ENCODE measurements at regions not wholly inside any gene's neighbourhood (a gene's known extent, or its start where the extent isn't known, plus 50 kb on each side); places are given as distances from the start of the nearest gene placed in this dataset.

DNA sequence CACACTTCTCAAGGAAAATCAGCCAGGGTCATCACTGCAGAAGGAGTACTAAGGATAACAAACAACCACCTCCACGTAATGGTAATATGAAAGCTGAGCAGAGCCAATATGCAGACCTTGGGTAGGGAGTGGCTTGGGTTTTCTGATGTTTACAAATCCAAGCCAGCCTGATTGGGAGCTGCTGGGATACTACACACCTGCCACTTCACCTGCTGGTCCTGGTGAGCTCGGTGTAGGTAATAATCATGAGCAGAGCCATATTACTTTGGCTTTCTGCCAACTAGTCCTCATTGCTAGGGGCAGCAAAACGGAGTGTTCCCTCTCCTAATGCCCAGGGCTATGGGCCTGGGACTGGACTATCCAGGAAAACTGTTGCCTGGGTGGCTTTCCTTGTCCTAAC lies 433.5 kb upstream of the PPP2R3A start:
- no peaks in the 10 kb centered on the region for H3K27me3 ChIP-seq
- ATAC-seq (ENCODE audit: low FRiP score in 2 of 2) (no peak), DNase-seq (no peak)
- no peaks in the 10 kb centered on the region for H3K36me3 ChIP-seq
- H3K4me3 ChIP-seq = no peak overlapping the region
- no peaks in the 10 kb centered on the region for H3K9me3 ChIP-seq
- TF ChIP-seq POLR2A (IDR thresholded peaks at IDR 0.05) (no peak), EP300 (IDR thresholded peaks at IDR 0.05) (no peak), POLR2AphosphoS5 (IDR thresholded peaks at IDR 0.05) (no peak)
- TF ChIP-seq, protein P1, sequence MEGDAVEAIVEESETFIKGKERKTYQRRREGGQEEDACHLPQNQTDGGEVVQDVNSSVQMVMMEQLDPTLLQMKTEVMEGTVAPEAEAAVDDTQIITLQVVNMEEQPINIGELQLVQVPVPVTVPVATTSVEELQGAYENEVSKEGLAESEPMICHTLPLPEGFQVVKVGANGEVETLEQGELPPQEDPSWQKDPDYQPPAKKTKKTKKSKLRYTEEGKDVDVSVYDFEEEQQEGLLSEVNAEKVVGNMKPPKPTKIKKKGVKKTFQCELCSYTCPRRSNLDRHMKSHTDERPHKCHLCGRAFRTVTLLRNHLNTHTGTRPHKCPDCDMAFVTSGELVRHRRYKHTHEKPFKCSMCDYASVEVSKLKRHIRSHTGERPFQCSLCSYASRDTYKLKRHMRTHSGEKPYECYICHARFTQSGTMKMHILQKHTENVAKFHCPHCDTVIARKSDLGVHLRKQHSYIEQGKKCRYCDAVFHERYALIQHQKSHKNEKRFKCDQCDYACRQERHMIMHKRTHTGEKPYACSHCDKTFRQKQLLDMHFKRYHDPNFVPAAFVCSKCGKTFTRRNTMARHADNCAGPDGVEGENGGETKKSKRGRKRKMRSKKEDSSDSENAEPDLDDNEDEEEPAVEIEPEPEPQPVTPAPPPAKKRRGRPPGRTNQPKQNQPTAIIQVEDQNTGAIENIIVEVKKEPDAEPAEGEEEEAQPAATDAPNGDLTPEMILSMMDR (IDR thresholded peaks at IDR 0.05) = no peak
- no peaks in the 10 kb centered on the region for H3K4me1 ChIP-seq
- no peak overlapping the region for H3K27ac ChIP-seq
- 44 to 64% methylated on average over 3 of the region's 3 CpGs for WGBS, 2 donors

DNA sequence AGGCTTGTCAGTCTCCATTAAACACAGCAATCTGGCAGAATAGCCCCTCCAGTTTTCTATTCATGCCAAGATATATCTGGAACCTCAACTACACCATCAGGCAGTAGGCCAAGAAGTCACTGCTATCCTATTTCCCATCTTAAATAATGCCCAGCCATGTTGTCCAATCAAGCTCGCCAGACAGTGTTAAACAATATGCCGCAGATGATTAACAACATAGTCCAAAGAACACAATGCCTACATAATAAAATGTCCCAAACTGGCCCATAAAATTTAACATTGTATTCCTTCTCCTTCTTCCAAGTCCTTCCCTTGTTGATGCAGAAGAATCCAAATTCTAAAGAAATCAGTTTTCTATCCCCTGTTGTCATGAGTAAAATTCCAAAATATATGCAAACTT lies 427.4 kb upstream of the PPP2R3A start:
- ATAC-seq (ENCODE audit: low FRiP score in 2 of 2) (no peak), DNase-seq (no peak)
- WGBS, 2 donors = 72 to 84% methylated on average over 2 of the region's 2 CpGs

DNA sequence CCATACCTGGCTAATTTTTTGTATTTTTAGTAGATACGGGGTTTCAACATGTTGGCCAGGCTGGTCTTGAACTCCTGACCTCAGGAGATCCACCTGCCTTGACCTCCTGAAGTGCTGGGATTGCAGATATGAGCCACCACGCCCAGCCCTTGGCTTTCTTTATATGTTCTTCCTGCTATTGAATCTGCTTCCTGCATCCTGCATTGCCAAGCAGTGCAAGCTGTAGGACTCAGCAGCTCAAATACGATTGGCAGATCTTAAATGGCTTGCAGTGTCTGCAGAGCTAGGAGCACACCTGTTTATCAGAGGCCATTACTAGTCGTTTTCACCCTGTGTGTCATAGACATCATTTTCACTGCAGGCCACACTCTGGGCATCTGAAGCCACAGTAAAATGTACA lies 426.2 kb upstream of the PPP2R3A start:
- no peak overlapping the region for H3K27ac ChIP-seq
- WGBS, 2 donors = 49 to 58% methylated on average over 4 of the region's 4 CpGs
- DNase-seq (no peak), ATAC-seq (ENCODE audit: low FRiP score in 2 of 2) (no peak)
- no peak overlapping the region for H3K4me3 ChIP-seq
- TF ChIP-seq POLR2AphosphoS5 (IDR thresholded peaks at IDR 0.05) = no peak
- TF ChIP-seq EP300 (IDR thresholded peaks at IDR 0.05) = no peak
- TF ChIP-seq POLR2A (IDR thresholded peaks at IDR 0.05) = no peak
- TF ChIP-seq, protein P1 (IDR thresholded peaks at IDR 0.05) = no peak
- no peaks in the 10 kb centered on the region for H3K4me1 ChIP-seq
- H3K9me3 ChIP-seq = no peaks in the 10 kb centered on the region
- no peaks in the 10 kb centered on the region for H3K27me3 ChIP-seq
- H3K36me3 ChIP-seq = no peaks in the 10 kb centered on the region

More for the DNA sequence above, 427.4 kb upstream of the PPP2R3A start:
- Histone ChIP-seq H3K36me3 (no peaks in the 10 kb centered on the region), H3K9me3 (no peaks in the 10 kb centered on the region), H3K4me1 (no peaks in the 10 kb centered on the region), H3K27me3 (no peaks in the 10 kb centered on the region), H3K4me3 (no peak overlapping the region), H3K27ac (no peak overlapping the region)
- TF ChIP-seq POLR2A (IDR thresholded peaks at IDR 0.05) = no peak
- no peak for TF ChIP-seq POLR2AphosphoS5 (IDR thresholded peaks at IDR 0.05)
- TF ChIP-seq, protein P1 (IDR thresholded peaks at IDR 0.05) = no peak
- TF ChIP-seq EP300 (IDR thresholded peaks at IDR 0.05) = no peak

DNA sequence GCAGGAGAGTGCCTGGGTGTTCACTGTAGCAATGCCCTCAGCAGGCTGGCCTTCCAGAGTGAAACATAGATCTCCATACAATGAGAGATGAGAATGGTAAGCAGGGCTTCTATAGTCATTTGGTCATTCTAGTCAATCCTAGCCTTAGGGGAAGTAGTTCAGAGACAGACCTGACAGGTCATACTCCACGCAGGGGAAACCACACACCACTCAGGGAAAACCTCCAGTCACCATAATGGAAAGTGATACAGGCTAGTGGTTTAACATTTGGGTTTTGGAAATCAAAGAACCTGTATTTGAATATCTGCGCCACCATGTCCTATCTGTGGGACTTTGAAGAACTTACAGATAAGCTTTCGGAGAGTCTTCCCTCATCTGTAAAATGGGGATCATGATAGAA lies 425.7 kb upstream of the PPP2R3A start:
- Histone ChIP-seq H3K36me3 (no peaks in the 10 kb centered on the region), H3K9me3 (no peaks in the 10 kb centered on the region), H3K4me1 (no peaks in the 10 kb centered on the region), H3K4me3 (no peak overlapping the region), H3K27me3 (no peaks in the 10 kb centered on the region), H3K27ac (no peak overlapping the region)
- TF ChIP-seq POLR2A (IDR thresholded peaks at IDR 0.05) (no peak), POLR2AphosphoS5 (IDR thresholded peaks at IDR 0.05) (no peak), EP300 (IDR thresholded peaks at IDR 0.05) (no peak)
- TF ChIP-seq, protein P1 (IDR thresholded peaks at IDR 0.05) = no peak
- no peak for DNase-seq
- WGBS, 2 donors = 80 to 85% methylated on average over 3 of the region's 3 CpGs
- no peak for ATAC-seq (ENCODE audit: low FRiP score in 2 of 2)

DNA sequence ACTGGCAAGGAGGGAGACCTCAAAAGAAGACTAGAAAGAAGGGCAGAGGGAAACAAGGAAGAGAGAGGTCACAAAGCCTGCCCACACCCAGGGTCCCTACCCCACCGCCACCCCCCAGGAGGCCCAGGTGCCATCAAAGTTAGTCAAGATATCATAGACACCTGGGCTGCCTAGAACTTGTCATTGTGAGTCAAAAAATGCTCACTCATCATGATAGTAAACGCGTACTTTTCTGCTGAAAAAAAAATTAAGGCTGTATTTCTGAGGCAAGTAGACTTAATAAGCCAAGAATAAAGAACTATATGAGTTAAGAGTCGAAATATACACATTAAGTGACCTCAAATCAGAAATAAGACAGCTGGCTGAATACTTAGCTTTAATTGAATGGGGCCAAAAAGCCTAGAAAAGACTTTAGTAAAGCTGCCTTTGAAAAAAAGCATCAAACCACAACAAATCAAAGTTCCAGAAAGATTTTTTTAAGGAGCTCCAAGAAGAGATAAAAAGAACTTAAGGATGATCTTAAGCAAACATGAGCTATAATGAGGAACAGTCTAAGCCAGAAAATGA lies 415.5 kb upstream of the PPP2R3A start:
- DNase-seq = no peak
- no peak for ATAC-seq (ENCODE audit: low FRiP score in 2 of 2)
- no peaks in the 10 kb centered on the region for H3K9me3 ChIP-seq
- no peaks in the 10 kb centered on the region for H3K27me3 ChIP-seq
- no peaks in the 10 kb centered on the region for H3K36me3 ChIP-seq
- no peak for TF ChIP-seq EP300 (IDR thresholded peaks at IDR 0.05)
- TF ChIP-seq POLR2AphosphoS5 (IDR thresholded peaks at IDR 0.05) = no peak
- TF ChIP-seq, protein P1 (IDR thresholded peaks at IDR 0.05) = no peak
- TF ChIP-seq POLR2A (IDR thresholded peaks at IDR 0.05) = no peak
- H3K4me1 ChIP-seq = no peaks in the 10 kb centered on the region
- no peak overlapping the region for H3K4me3 ChIP-seq
- H3K27ac ChIP-seq = no peak overlapping the region
- WGBS, 2 donors = 66 to 81% methylated on average over 4 of the region's 4 CpGs
